ENCODE measurements at regions not wholly inside any gene's neighbourhood (a gene's known extent, or its start where the extent isn't known, plus 50 kb on each side); places are given as distances from the start of the nearest gene placed in this dataset.

DNA sequence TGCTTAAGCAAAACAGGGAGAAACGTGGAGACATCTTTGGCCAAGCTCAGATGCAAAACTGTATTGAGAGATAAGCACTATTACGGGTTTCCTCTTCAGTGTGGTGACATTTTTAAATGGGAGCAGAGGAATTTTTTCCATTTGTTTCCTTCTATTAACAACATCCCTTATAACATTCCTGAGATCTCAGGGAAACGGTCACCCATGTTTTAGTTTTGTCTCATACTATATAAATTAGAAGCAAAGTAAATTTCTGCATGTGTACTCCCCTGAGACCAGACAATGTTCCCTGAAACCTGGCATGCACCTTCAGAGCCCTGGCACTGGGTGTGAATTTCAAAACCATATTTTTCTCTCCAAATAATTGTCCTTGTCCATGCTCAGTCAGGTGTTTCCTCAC is 57.6 kb upstream of the RNF152 start:
- TF ChIP-seq, protein P1, sequence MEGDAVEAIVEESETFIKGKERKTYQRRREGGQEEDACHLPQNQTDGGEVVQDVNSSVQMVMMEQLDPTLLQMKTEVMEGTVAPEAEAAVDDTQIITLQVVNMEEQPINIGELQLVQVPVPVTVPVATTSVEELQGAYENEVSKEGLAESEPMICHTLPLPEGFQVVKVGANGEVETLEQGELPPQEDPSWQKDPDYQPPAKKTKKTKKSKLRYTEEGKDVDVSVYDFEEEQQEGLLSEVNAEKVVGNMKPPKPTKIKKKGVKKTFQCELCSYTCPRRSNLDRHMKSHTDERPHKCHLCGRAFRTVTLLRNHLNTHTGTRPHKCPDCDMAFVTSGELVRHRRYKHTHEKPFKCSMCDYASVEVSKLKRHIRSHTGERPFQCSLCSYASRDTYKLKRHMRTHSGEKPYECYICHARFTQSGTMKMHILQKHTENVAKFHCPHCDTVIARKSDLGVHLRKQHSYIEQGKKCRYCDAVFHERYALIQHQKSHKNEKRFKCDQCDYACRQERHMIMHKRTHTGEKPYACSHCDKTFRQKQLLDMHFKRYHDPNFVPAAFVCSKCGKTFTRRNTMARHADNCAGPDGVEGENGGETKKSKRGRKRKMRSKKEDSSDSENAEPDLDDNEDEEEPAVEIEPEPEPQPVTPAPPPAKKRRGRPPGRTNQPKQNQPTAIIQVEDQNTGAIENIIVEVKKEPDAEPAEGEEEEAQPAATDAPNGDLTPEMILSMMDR (IDR thresholded peaks at IDR 0.05), result no peak
- no peak for TF ChIP-seq POLR2A (IDR thresholded peaks at IDR 0.05)
- no peak for TF ChIP-seq POLR2AphosphoS5 (IDR thresholded peaks at IDR 0.05)

Measured in prostate gland (tissue), 2 donors.